ENCODE measurements at regions not wholly inside any gene's neighbourhood (a gene's known extent, or its start where the extent isn't known, plus 50 kb on each side); places are given as distances from the start of the nearest gene placed in this dataset.

- no peak for DNase-seq
Measured at GRCh38 chr10:21077681-21078080, 180.6 kb upstream of the NEBL start.

GRCh38 chr10:21076381-21076780 lies 179.3 kb upstream of the NEBL start:
- no peak for DNase-seq

GRCh38 chr10:21075880-21076279 lies 178.8 kb upstream of the NEBL start:
- DNase-seq: no peak

- DNase-seq: no peak
Measured at GRCh38 chr10:21071001-21071673, 174.0 kb upstream of the NEBL start.

GRCh38 chr10:21069929-21070700 lies 173.0 kb upstream of the NEBL start:
- no peak for DNase-seq

GRCh38 chr10:21069278-21069677 lies 172.2 kb upstream of the NEBL start:
- DNase-seq: peak; percentile 48 to 96

- DNase-seq: no peak
Measured at GRCh38 chr10:21068026-21068656, 171.0 kb upstream of the NEBL start.

- DNase-seq: no peak
Measured at GRCh38 chr10:21065621-21066248, 168.6 kb upstream of the NEBL start.

- no peak for DNase-seq
Measured at GRCh38 chr10:21061982-21062381, 164.9 kb upstream of the NEBL start.

- no peak for DNase-seq
Measured at GRCh38 chr10:21061184-21061583, 164.1 kb upstream of the NEBL start.

GRCh38 chr10:21060626-21061025 lies 163.5 kb upstream of the NEBL start:
- DNase-seq: no peak

GRCh38 chr10:21057989-21058388 lies 160.9 kb upstream of the NEBL start:
- DNase-seq: no peak

GRCh38 chr10:21057436-21057835 lies 160.3 kb upstream of the NEBL start:
- no peak for DNase-seq

- DNase-seq: no peak
Measured at GRCh38 chr10:21056461-21056860, 159.3 kb upstream of the NEBL start.

- DNase-seq: no peak
Measured at GRCh38 chr10:21055339-21056135, 158.4 kb upstream of the NEBL start.

- no peak for DNase-seq
Measured at GRCh38 chr10:21053953-21054690, 157.0 kb upstream of the NEBL start.

GRCh38 chr10:21052709-21053104 lies 155.6 kb upstream of the NEBL start:
- DNase-seq: no peak

GRCh38 chr10:21052072-21052708 lies 155.1 kb upstream of the NEBL start:
- DNase-seq: no peak

- DNase-seq: no peak
Measured at GRCh38 chr10:21049482-21049881, 152.4 kb upstream of the NEBL start.

GRCh38 chr10:21048068-21048467 lies 151.0 kb upstream of the NEBL start:
- no peak for DNase-seq

- DNase-seq: no peak
Measured at GRCh38 chr10:21047511-21047910, 150.4 kb upstream of the NEBL start.
